Skin epidermis (tissue), 12 donors: ENCODE measurements at regions not wholly inside any gene's neighbourhood (a gene's known extent, or its start where the extent isn't known, plus 50 kb on each side); places are given as distances from the start of the nearest gene placed in this dataset.
A peak's percentile ranks its signal among the peaks of the same experiment; 100 is the strongest.

ENCODE experiments used
- H3K27ac ChIP-seq, 21 experiments: fragments of 200-600 bp; sonication (generic) in 11 of 21; one replicate each; pipeline ENCODE4 v1.5.0; 2020; ENCODE audit warnings: mild to moderate bottlenecking in 3 of 21, inconsistent platforms in 2 of 21, moderate library complexity in 2 of 21
- H3K4me3 ChIP-seq, 7 experiments: fragments of 200-600 bp; sonication (generic) in 2 of 7; one replicate each; pipeline ENCODE4 v1.5.0; 2020; ENCODE audit warnings: inconsistent platforms in 2 of 7, mild to moderate bottlenecking in 2 of 7, moderate library complexity in 1 of 7

- no peak overlapping the region for H3K4me3 ChIP-seq
- H3K27ac ChIP-seq: no peak overlapping the region
Measured at GRCh38 chr3:107428051-107428858, 51.0 kb downstream of the CCDC54 start.

DNA sequence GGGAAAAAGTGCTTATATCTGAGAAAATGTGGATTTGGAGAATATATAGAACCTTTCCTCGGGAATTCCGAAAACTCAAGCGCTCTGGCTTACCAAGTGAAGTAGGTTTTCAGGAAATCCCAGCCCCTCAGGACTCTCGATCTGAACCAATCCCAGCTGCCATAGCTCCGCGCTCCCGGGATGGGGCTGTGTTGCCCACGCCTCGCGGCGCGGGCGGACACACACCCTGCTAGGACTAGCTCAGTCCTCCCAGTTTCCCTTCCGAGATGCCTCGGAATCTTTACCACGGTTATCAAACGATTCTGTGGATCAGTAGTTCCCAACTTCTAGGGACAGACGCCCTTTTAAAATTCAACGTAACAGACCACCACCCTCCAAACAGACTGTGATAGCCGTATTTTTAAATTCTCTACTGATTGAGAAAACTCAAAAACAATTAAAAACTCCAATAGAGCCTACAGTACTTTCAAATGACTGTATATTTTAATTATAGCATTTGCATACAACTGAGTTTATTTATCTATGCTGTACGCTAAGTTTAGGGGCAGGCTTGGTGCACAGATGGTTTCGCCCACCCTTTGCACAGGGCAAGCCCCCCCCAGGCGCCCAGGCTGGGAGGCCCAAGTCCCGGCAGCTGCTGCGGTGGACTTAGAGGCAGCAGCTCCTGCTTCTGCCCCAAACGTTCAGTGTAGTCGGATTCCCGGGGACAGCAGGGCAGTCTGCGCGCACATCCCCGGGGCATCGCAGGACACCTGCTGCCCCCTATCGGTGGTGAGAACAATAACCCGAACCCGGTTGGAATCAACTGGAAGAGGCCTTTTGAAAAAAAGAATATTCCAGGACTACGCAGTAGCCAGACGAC, 52.3 kb downstream of the CCDC54 start:
- peak overlapping the region; percentile 5 to 88 (median 25) for H3K4me3 ChIP-seq

GRCh38 chr3:107430214-107430995, 53.2 kb downstream of the CCDC54 start:
- Histone ChIP-seq H3K4me3 (peak overlapping the region; percentile 50 to 88 (median 80)), H3K27ac (peak overlapping the region in 11 of 21 experiments; percentile 28 to 98 (median 89))

More for the DNA sequence above, 52.3 kb downstream of the CCDC54 start:
- H3K27ac ChIP-seq: peak overlapping the region in 7 of 21 experiments; percentile 2 to 68 (median 28)

DNA sequence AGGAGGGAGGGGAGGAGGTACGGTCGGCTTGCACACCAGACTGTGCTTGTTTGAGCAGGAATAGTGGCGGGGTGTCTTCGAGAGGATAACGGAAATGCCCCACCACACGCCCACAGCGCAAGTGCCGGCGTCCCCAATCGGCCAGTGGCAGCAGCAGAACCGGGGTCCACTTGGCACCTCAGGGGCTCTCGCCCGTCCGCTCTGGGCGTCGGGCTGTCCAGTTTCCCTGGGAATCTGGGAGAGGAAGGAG, 53.7 kb downstream of the CCDC54 start:
- Histone ChIP-seq H3K4me3 (peak overlapping the region; percentile 50 to 88 (median 80)), H3K27ac (peak overlapping the region in 18 of 21 experiments; percentile 5 to 98 (median 89))

- Histone ChIP-seq H3K27ac (peak overlapping the region; percentile 5 to 98 (median 89)), H3K4me3 (peak overlapping the region; percentile 50 to 88 (median 80))
Measured at GRCh38 chr3:107431246-107432012, 54.2 kb downstream of the CCDC54 start.

GRCh38 chr3:107432013-107432515, 54.8 kb downstream of the CCDC54 start:
- Histone ChIP-seq H3K4me3 (peak overlapping the region; percentile 50 to 88 (median 80)), H3K27ac (peak overlapping the region in 19 of 21 experiments; percentile 64 to 98 (median 89))

DNA sequence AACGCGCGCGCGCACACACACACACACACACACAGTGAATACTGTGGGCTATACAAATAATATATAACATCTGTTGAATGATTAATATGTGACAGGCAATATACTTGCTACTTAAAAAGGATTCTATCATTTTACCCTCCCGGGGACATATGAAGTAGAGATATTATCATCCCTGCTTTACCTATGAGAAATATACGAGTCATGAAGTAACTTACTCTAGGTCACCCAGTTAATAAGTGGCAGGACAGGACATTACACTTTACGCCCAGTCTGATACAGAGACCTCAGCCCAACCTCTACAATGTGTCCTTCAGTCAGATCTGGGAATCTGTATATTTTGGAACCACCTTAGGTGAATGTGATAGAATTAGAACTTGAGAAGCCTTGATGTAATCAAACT, 55.4 kb downstream of the CCDC54 start:
- peak overlapping the region in 3 of 7 experiments; percentile 50 to 88 (median 80) for H3K4me3 ChIP-seq

GRCh38 chr3:107436029-107436428, 58.8 kb downstream of the CCDC54 start:
- Histone ChIP-seq H3K4me3 (no peak overlapping the region), H3K27ac (no peak overlapping the region)

More for the DNA sequence above, 55.4 kb downstream of the CCDC54 start:
- H3K27ac ChIP-seq: no peak overlapping the region

- H3K27ac ChIP-seq: no peak overlapping the region
Measured at GRCh38 chr3:107438671-107439070, 61.4 kb downstream of the CCDC54 start.

DNA sequence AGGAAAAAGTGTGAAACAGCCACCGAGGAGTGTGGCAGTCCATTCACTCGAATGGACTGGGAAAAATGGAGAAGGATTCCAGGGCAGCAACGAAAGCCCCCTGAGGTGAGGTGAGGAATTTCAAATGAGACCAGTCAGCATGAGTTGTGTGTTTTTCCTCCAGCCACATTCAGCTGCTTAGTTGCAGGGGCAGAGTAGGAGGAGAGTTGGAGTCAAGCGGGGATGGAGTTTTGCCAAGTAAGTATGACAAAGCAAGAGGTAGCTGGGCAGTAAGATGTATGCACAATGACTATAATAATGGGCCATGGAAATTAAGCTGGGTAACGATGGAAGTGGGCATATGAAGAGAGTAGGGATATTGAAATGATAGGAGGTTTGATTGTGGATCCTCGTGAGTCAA, 64.4 kb downstream of the CCDC54 start:
- Histone ChIP-seq H3K27ac (no peak overlapping the region), H3K4me3 (no peak overlapping the region)

More at GRCh38 chr3:107438671-107439070, 61.4 kb downstream of the CCDC54 start:
- H3K4me3 ChIP-seq: no peak overlapping the region

GRCh38 chr3:107443461-107443860, 66.2 kb downstream of the CCDC54 start:
- no peak overlapping the region for H3K4me3 ChIP-seq
- no peak overlapping the region for H3K27ac ChIP-seq

GRCh38 chr3:107446706-107447105, 69.5 kb downstream of the CCDC54 start:
- no peak overlapping the region for H3K4me3 ChIP-seq
- no peak overlapping the region for H3K27ac ChIP-seq

DNA sequence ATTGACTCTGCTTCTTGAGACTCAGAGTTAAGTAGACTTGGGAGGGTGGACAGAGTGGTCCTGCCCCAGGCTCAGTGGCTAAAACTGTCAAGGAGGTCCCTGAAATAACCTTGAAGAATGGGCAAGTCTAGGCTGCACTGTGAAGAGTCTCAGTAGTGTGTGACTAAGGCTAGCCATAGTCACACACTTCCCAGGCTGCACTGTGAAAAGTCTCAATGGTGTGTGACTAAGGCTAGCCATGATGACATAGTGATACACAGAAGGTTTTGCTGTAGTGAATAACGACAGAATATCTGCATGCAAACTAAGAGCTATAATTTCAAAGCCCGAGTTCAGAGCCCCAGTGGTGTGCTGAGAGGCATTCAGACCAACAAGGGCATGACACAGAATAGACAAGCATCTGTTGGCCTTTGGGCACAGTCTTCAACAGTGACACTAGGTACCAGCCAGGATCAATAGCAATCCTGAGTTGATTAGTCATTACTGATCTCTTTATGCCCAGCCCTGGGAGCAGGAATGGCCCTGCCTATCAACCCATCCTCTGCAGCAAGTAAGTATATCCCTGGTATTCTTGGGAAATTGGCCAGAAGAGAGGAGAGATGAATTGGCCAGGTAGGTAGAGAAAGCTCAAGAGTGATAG, 72.4 kb upstream of the BBX start:
- Histone ChIP-seq H3K27ac (no peak overlapping the region), H3K4me3 (no peak overlapping the region)

GRCh38 chr3:107452436-107452835, 70.3 kb upstream of the BBX start:
- no peak overlapping the region for H3K27ac ChIP-seq
- H3K4me3 ChIP-seq: no peak overlapping the region

GRCh38 chr3:107453504-107453903, 69.3 kb upstream of the BBX start:
- Histone ChIP-seq H3K27ac (no peak overlapping the region), H3K4me3 (no peak overlapping the region)

DNA sequence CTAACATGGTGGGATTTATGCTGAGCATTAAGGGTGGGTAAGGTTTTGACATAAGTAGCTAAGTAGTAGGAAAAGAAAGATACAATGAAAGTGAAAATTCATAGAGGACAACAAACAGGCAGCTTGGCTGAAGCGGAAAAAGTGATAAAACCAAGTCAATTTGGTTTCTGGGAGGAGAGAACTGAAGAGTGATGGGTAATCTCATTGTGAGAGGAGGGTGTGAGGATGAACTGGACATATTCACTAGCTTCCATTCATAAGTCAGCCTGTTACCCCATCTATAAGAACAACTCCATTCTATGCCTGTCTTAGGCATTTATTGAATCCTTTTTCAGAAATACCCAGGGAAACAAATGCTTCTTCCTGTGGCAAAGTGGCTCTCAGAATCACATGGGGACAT, 67.1 kb upstream of the BBX start:
- Histone ChIP-seq H3K27ac (no peak overlapping the region), H3K4me3 (no peak overlapping the region)

DNA sequence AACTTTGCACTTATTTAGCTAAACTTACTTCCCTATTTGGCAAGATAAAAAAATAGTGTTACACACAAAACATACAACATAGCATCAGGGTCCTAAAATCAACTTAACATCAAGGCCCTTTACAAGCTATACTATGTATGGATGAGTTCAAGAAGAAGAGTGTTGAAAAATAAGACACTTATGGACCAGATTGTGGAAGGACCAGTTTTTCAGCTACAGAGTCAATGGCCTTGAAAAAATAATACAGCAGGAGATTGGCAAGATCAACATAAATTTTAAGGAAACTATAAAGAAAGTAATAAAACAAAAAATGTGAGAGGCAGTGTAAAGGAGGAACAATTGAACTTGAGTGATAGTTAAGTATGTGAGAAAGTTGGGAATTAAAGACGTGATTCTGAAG, 66.3 kb upstream of the BBX start:
- Histone ChIP-seq H3K27ac (no peak overlapping the region), H3K4me3 (no peak overlapping the region)

- H3K27ac ChIP-seq: no peak overlapping the region
Measured at GRCh38 chr3:107458871-107459270, 63.9 kb upstream of the BBX start.

GRCh38 chr3:107461721-107462120, 61.0 kb upstream of the BBX start:
- Histone ChIP-seq H3K4me3 (no peak overlapping the region), H3K27ac (no peak overlapping the region)

More at GRCh38 chr3:107458871-107459270, 63.9 kb upstream of the BBX start:
- no peak overlapping the region for H3K4me3 ChIP-seq
